Coronary artery (tissue), 2 donors: ENCODE measurements at regions not wholly inside any gene's neighbourhood (a gene's known extent, or its start where the extent isn't known, plus 50 kb on each side); places are given as distances from the start of the nearest gene placed in this dataset.
"Not testable (repeated sequence)": the region's sequence is repeated elsewhere in the genome, so short reads cannot be mapped to it uniquely, and the experiment has no call there.

ENCODE experiments used
- DNase-seq: peaks from one replicate; pipeline ENCODE4 v3.0.0-alpha.2; 2017; ENCODE audit warnings: low spot score
- H3K27ac ChIP-seq, 2 donors: fragments of 200-600 bp; sonication (generic); one replicate each; pipeline ENCODE4 v1.5.1; 2016 to 2019
- H3K4me3 ChIP-seq: fragments of 200-600 bp; sonication (generic); 2 replicates; pipeline ENCODE4 v1.5.1; 2016; ENCODE audit warnings: mild to moderate bottlenecking, moderate library complexity
- TF ChIP-seq, protein P1 (sequence below): fragments of 200-600 bp; sonication (generic); IDR thresholded peaks from one replicate; pipeline ENCODE4 v1.5.1; 2019; ENCODE audit warnings: antibody characterized with exemption

DNA sequence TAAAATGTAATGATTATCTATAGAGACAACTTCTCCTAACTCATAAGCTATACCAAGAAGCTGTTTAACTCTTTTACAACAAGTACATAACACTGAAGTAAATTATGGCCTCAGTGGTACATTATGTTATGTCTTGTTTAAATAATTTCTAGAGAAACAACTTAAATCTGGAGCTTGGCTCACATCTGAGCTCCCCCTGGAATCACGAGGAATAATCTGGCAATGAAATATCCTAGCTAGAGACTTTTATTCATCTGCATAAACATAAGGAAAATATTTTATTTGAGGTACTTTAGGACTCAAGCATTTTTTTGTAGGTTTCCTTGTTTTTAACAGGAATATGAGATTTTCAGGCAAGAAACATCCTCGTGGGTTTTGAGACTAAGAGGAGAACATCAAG is 354.7 kb upstream of the SLC7A11 start:
- Histone ChIP-seq H3K27ac (no peak overlapping the region), H3K4me3 (no peak overlapping the region)
- TF ChIP-seq, protein P1, sequence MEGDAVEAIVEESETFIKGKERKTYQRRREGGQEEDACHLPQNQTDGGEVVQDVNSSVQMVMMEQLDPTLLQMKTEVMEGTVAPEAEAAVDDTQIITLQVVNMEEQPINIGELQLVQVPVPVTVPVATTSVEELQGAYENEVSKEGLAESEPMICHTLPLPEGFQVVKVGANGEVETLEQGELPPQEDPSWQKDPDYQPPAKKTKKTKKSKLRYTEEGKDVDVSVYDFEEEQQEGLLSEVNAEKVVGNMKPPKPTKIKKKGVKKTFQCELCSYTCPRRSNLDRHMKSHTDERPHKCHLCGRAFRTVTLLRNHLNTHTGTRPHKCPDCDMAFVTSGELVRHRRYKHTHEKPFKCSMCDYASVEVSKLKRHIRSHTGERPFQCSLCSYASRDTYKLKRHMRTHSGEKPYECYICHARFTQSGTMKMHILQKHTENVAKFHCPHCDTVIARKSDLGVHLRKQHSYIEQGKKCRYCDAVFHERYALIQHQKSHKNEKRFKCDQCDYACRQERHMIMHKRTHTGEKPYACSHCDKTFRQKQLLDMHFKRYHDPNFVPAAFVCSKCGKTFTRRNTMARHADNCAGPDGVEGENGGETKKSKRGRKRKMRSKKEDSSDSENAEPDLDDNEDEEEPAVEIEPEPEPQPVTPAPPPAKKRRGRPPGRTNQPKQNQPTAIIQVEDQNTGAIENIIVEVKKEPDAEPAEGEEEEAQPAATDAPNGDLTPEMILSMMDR: no peak
- DNase-seq: no peak

DNA sequence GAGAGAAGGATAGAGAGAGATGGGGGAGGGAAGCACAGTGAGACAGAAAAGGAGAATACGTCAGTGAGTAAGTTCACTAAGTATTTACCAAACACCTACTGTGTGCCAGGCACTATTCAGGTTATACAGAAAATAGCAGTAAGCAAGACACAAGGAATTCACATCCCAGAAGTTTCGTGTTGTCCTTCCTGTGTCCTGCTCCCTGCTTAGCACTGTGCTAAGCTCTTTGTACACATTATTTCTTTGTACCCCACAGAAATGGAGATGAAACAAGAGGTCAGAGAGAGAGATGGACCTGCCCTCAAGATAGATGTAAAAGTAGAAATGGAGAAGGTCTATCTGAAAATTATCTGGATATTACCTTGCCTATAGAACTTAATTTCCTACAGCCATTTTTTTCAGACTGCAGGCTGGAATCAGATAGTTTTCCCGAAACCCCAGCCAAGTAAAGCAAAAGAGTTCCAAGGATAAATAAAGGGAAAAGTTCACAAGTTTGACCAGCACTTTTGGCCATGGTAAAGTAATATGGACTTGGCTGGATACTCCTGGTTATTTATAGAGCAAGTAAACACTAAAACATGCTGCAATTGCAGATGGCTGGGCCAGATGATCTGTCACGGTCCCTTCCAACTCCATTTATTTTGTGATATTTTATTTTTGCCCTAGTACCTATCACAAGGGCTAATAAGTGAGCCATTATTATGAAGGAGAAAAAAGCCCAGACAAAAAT is 353.7 kb upstream of the SLC7A11 start:
- TF ChIP-seq, protein P1: no peak
- Histone ChIP-seq H3K4me3 (no peak overlapping the region), H3K27ac (peak overlapping the region; percentile 32 to 56)
- no peak for DNase-seq

DNA sequence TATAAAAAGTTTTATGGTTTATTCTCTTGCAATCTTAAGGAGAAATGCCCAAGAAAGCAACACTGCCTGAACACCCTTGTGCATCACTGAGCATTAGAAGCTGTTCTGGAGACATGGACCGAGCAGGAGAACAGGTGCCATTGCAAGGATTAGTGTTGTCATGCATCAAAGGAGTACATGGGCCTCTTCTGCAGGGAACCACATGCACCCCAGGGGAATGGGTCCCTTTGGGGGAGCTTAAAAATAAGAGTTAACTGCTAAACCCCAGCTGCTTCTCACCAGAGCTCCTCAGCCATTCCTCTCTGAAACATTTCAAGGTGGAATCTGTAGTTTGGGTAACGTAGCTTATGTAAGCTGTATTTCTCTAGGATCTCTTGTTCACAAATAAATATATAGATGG is 353.0 kb upstream of the SLC7A11 start:
- H3K4me3 ChIP-seq: no peak overlapping the region
- no peak for DNase-seq
- TF ChIP-seq, protein P1: no peak
- peak overlapping the region in 1 of 2 donors; percentile 56 for H3K27ac ChIP-seq

DNA sequence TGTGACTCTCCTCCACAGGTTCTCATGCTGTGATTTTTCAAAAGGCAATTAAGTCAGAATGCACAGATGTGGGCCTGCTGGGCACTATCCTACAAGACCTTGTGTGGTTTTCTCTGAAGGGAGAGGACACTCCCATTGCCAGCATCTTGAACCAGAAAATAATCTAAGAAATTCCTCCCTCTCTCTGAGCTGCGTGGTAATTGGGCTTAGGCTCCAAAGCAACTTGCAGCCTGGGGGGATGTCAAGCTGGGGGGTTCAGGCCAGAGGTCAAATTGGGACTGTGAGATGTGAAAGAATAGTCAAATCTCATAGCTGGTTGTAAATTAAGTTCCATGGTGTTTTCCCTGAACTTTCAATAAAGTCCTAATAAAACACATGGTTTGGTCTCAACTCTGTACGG is 350.6 kb upstream of the SLC7A11 start:
- H3K27ac ChIP-seq: no peak overlapping the region
- TF ChIP-seq, protein P1: no peak
- DNase-seq: no peak
- no peak overlapping the region for H3K4me3 ChIP-seq

DNA sequence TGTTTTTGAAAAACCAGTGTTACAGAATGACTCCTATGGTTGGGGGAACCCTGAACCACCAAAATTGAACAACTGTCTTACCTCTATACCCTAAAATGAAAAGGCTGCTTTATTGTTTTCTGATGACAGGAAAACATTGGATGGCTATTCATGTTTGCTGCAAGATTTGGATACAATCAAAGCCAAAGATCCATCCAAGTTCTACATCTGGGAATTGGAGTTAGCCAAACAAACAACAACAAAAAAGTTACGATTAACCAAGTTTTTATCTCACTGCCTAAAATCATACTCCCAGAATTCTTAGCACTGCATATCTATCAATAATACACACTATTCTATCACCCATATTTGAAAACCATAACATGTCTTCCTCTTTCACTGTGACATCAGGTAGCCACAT is 349.7 kb upstream of the SLC7A11 start:
- no peak for DNase-seq
- Histone ChIP-seq H3K27ac (no peak overlapping the region), H3K4me3 (no peak overlapping the region)
- TF ChIP-seq, protein P1: no peak

DNA sequence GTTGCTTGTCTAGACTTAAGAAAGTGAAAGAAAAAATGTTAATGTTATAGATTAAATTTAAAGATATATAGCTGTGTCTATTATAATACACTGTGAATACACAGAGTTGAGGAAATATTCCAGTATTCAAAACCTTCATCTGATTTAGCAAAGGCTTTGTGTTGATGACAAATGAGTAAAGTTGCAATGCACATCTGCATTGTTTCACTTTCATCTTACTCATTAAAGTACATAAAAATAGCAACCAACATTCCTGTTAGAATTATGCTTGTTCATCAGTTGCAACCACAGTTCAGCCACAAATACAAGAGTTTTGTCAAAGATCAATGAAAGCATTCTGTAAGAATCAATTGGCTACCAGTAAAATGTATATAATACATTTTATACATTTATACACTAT is 346.4 kb upstream of the SLC7A11 start:
- TF ChIP-seq, protein P1: no peak
- no peak for DNase-seq
- H3K4me3 ChIP-seq: no peak overlapping the region
- no peak overlapping the region for H3K27ac ChIP-seq

DNA sequence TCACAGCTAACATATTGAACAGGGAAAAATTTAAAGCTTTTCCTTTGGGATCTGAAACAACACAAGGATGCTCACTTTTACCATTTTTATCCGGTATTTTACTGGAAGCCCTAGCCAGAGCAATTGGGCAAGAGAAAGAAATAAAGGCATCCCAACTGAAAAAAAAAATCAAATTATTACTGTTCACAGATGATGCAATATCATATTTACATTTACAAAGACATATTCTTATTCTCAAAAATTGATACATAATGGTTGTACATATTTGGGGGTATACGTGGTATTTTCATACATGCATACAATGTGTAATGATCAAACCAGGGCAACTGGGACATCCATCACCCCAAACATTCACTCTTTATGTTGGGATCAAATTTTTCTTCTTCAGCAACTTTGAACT is 337.0 kb upstream of the SLC7A11 start:
- H3K27ac ChIP-seq: no peak overlapping the region
- TF ChIP-seq, protein P1: no peak
- no peak overlapping the region for H3K4me3 ChIP-seq
- DNase-seq: no peak

DNA sequence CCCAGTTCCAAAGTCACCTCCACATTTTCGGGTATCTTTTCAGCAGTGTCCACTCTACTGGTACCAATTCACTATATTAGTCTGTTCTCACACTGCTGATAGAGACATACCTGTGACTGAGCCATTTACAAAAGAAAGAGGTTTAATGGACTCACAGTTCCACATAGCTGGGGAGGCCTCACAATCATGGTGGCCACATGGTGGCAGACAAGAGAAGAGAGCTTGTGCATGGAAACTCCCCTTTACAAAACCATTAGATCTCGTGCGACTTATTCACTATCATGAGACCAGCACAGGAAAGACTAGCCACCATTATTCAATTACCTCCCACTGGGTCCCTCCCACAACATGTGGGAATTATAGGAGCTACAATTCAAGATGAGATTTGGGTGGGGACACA is 335.7 kb upstream of the SLC7A11 start:
- not testable (repeated sequence) for DNase-seq, H3K4me3 ChIP-seq, H3K27ac ChIP-seq
